ENCODE measurements at regions not wholly inside any gene's neighbourhood (a gene's known extent, or its start where the extent isn't known, plus 50 kb on each side); places are given as distances from the start of the nearest gene placed in this dataset.

DNA sequence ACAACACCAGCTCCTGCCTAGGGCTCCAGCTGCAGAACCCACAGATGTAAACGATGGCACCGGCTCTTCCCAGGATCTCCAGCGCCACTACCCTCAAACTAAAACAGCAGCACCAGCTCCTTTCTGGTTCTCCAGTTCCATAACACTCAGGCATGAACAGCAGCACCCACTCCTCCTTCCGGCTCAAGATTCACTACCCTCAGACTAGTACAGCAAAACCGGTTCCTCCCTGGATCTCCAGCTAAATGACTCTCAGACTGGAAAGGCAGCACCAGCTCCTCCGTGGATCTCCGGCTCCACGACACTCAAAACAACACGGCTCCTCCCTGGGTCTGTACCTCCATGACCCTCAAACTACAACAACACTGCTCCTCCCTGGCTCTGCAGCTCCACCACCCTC lies 325.0 kb downstream of the PREX1 start:
- TF ChIP-seq, protein P1, sequence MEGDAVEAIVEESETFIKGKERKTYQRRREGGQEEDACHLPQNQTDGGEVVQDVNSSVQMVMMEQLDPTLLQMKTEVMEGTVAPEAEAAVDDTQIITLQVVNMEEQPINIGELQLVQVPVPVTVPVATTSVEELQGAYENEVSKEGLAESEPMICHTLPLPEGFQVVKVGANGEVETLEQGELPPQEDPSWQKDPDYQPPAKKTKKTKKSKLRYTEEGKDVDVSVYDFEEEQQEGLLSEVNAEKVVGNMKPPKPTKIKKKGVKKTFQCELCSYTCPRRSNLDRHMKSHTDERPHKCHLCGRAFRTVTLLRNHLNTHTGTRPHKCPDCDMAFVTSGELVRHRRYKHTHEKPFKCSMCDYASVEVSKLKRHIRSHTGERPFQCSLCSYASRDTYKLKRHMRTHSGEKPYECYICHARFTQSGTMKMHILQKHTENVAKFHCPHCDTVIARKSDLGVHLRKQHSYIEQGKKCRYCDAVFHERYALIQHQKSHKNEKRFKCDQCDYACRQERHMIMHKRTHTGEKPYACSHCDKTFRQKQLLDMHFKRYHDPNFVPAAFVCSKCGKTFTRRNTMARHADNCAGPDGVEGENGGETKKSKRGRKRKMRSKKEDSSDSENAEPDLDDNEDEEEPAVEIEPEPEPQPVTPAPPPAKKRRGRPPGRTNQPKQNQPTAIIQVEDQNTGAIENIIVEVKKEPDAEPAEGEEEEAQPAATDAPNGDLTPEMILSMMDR (IDR thresholded peaks at IDR 0.05) = no peak
- no peak for TF ChIP-seq POLR2A (IDR thresholded peaks at IDR 0.05)
